ENCODE measurements at regions not wholly inside any gene's neighbourhood (a gene's known extent, or its start where the extent isn't known, plus 50 kb on each side); places are given as distances from the start of the nearest gene placed in this dataset.
"Not testable (repeated sequence)": the region's sequence is repeated elsewhere in the genome, so short reads cannot be mapped to it uniquely, and the experiment has no call there.

DNA sequence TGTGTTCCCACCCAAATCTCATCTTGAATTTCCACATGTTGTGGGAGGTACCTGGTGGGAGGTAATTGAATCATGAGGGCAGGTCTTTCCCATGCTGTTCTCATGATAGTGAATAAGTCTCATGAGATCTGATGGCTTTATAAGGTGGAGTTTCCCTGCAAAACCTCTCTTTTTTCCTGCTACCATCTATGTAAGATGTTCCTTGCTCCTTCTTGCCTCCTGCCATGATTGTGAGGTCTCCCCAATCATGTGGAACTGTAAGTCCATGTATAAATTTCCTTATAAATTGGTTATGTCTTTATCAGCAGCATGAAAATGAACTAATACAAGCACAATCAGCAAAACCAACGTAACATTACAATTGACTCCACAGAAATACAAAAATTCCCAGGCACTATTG, 814.8 kb upstream of the CITED2 start:
- DNase-seq (ENCODE audit: low read depth), result not testable (repeated sequence)

GRCh38 chr6:140185991-140186390, 811.5 kb upstream of the CITED2 start:
- no peak for DNase-seq (ENCODE audit: low read depth)

- DNase-seq (ENCODE audit: low read depth), result no peak
These were observed 809.4 kb upstream of the CITED2 start for GRCh38 chr6:140183881-140184280.

DNA sequence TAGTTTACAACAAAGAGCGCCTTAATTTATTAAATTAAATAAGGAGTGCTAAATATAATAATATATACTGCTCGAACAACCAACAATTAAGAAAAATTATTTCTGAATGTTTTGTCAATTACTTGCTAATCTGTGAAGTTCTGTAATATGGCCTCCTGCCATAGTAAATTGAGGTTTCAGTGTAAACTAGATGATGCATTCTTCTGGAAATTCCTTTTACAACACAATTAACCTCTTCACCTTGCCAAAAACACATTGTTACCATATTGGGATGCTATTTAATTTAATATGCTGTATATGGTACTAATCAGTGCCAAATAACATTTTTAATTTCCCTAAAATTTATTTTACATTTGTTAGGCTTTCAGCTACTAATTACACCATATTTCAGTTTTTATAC, 808.4 kb upstream of the CITED2 start:
- no peak for DNase-seq (ENCODE audit: low read depth)

DNA sequence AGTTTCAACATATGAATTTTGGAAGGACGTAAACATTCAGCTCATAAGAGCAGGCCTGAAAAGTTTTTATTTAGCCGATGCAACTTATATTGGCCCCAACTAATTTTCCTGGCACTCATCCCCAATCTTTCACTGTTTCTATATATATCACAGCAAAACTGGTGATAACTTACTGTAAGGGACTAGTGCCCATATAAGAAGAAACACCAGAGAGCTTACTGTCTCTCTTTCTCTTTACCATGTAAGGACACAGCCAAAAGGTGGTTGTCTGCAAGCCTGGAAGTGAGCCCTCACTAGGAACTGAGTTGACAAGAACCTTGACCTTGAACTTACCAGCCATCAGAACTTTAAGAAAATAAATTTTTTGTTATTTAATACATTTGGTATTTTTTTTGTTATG, 807.4 kb upstream of the CITED2 start:
- no peak for DNase-seq (ENCODE audit: low read depth)

- no peak for DNase-seq (ENCODE audit: low read depth)
These were observed 805.9 kb upstream of the CITED2 start for GRCh38 chr6:140180306-140180705.

DNA sequence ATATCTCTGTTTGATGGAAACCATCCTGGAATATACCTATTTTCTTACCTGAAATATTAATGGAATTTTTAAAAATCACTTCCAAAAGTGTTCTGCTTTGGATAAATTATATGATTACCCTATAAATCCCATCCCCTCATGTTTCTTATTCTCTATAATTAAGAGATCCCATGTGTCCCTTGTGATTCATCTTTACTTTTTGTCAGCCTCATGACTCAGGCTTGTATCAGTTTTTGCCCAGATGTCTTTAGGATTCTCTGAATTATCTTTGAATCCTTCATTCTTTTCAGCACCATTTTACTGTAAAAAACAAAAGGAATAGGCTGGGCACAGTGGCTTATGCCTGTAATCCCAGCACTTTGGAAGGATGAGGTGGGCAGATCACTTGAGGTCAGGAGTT, 804.5 kb upstream of the CITED2 start:
- DNase-seq (ENCODE audit: low read depth), result peak; percentile 19

GRCh38 chr6:140178520-140178919, 804.1 kb upstream of the CITED2 start:
- DNase-seq (ENCODE audit: low read depth), result peak; percentile 47

GRCh38 chr6:140176306-140176705, 801.9 kb upstream of the CITED2 start:
- no peak for DNase-seq (ENCODE audit: low read depth)

GRCh38 chr6:140175486-140175885, 801.0 kb upstream of the CITED2 start:
- DNase-seq (ENCODE audit: low read depth), result no peak

DNA sequence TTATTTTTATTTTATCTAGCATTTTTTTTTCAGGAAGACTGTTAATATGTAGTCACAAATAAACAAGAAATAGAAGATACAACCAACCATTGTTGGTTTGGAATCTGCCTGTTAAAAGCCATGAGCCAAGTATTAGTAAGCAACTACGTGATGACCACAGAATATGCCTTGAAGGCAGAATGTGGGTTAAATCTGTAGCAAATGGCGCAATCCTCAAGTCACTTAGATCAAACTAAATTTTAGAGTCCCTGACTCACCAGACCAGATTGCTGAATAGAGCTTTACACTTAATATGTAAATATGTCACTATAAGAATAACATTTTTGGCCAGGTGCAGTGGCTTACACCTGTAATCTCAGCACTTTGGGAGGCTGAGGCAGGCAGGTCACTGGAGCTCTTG, 800.1 kb upstream of the CITED2 start:
- peak; percentile 97 for DNase-seq (ENCODE audit: low read depth)

GRCh38 chr6:140168365-140168764, 793.9 kb upstream of the CITED2 start:
- DNase-seq (ENCODE audit: low read depth), result no peak

GRCh38 chr6:140160909-140161308, 786.5 kb upstream of the CITED2 start:
- no peak for DNase-seq (ENCODE audit: low read depth)

DNA sequence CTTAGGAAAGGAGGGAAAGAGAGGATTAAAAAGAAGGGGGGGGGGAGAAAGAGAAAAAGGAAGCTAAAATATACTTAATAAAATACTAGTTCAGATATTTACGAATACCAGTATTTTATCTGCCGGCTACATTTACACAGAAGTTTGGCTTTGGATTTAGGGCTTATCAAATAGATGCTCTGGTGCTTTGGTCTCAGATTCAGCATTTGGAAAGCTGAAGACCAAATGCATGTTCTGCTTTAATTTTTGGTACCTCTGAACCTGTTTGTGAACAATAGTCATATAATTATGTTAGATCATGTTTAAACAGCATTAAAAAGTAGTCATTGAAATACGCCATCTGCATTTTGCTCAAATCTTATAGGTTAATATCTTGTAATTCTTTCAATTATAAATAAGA, 786.0 kb upstream of the CITED2 start:
- no peak for DNase-seq (ENCODE audit: low read depth)

DNA sequence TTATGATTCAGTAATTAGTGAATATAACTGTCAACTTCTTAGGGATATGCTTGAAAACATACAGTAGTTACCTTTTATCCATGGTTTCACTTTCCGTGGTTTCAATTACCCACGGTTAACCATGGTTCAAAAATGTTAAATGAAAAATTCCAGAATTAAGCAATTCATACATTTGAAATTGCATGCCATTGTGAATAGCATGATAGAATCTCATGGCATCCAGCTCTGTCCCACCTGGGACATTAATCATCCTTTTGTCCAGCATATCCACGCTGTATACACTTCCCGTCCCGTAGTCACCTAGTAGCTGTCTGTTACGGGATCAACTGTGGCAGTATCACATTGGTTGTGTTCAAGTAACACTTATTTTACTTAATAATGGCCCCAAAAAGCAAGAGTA, 781.7 kb upstream of the CITED2 start:
- no peak for DNase-seq (ENCODE audit: low read depth)

- no peak for DNase-seq (ENCODE audit: low read depth)
These were observed 781.1 kb upstream of the CITED2 start for GRCh38 chr6:140155451-140156126.

DNA sequence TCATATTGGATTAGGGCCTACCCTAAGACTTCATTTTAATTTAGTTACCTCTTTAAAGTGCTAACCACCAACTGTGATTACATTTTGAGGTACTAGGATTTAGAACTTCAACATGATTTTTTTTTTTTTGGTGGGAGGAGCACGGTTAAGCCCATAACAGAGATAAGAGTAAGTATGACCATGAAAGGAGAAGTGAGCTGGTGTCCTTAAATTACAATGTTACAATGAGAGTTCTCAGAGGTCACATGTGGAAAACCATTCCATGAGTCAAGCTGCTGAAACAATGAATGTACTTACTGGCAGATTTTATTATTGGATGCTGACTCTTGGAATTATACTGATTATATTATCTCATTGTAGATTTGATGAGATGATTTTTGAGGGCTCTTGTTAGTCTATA, 779.3 kb upstream of the CITED2 start:
- peak; percentile 59 for DNase-seq (ENCODE audit: low read depth)

- DNase-seq (ENCODE audit: low read depth), result not testable (repeated sequence)
These were observed 773.7 kb upstream of the CITED2 start for GRCh38 chr6:140147825-140148814.

GRCh38 chr6:140140891-140141290, 766.4 kb upstream of the CITED2 start:
- no peak for DNase-seq (ENCODE audit: low read depth)

DNA sequence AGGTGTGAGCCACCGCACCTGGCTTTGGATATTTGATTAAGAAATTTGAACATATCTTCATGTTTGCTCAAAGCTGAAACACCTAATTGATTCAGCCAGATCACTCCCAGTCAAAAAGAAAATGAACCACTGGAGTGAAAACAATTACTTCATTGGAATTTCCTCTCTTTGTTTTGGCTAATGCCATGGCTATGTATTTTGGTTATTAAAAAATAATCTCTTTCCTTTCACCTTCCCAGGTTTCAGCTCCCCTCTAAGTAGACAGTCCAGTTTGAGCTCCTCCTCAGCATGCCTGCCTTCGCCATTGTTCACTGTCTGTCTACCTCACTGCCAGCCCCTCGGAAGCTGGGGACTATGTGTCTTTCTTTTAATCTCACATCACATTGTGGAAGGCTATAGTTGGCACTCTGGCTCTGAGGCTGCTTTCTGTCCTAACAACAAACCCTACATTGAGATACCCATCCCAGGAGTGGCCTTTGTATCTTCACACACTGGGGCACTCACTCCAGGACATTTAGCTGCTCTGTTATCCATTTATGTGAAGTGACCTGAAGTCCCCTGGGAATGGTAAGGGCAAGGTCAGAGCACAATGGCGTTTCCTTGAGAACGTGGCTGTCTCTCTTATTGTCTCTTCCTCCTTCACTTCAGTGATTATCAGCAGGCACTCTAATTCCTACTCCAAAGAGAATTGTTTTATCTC, 764.0 kb upstream of the CITED2 start:
- no peak for DNase-seq (ENCODE audit: low read depth)

DNA sequence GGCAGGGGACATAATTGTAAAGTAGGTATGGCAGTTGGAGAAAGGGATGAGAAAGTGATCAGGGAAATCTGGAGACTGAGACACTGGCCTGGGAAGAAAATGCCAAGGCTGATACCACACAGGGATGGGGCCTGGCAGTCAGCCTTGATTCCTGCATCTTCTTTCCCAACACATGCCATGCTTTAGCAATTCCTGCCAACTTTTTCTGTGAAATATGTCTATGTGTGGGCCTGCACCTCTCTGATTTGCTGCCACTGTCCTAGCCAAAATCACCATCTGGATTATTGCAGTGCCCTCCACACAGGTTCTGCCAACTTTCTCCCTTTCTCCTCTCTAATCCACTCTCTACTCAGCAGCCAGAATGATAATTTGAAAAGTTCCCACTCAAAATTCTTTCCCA, 759.8 kb upstream of the CITED2 start:
- DNase-seq (ENCODE audit: low read depth), result peak; percentile 2

DNA sequence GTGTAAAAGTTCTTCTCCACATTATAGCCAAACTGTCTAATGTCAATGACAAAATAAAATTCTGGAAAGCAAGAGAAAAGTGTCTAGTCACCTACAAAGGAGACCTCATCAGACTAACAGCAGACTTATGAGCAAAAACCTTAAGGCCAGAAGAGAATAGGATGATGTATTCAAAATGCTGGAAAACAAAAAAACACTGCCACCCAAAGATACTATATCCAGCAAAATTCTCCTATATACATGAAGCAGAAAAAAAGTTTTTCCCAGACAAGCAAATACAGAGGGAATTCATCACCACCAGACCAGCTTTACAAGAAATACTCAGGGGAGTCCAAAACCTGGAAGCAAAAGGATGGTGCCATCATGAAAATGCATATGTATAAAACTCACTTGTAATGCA, 755.6 kb upstream of the CITED2 start:
- DNase-seq (ENCODE audit: low read depth), result peak; percentile 12

DNA sequence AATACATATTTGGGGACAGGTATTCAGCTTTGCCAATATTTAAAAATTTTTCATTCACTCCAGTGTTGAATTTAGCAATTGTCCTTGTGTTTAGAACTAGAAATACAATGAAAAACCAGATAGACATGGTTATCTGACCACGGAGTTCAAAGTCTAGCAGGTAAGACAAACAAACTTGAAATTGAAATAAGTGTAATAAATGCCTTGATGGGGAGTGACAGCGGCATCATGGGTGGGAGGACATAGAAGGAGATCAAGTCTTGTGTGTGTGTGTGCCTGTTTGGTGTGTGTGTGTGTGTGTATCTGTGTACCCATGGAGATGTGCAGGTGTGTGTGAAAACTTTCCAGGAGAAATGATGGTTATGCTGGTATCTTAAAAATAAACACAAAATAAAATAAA, 750.0 kb upstream of the CITED2 start:
- DNase-seq (ENCODE audit: low read depth), result no peak
